Mesenchymal stem cell (in vitro differentiated cells and primary cell): ENCODE measurements at regions not wholly inside any gene's neighbourhood (a gene's known extent, or its start where the extent isn't known, plus 50 kb on each side); places are given as distances from the start of the nearest gene placed in this dataset.
"Not testable (repeated sequence)": the region's sequence is repeated elsewhere in the genome, so short reads cannot be mapped to it uniquely, and the experiment has no call there.

Experiments
- DNase-seq: peaks from one replicate; pipeline ENCODE4 v3.0.0-alpha.2; 2013
- H2AFZ ChIP-seq: one replicate; pipeline ENCODE4 v1.6.1; 2013; ENCODE audit warnings: low read depth, mild to moderate bottlenecking, control low read depth, inconsistent platforms, low read length, moderate library complexity
- H2AK5ac ChIP-seq: 2 replicates; pipeline ENCODE4 v1.6.1; 2013; ENCODE audit warnings: low read length, moderate library complexity, mild to moderate bottlenecking, inconsistent platforms; ENCODE audit not compliant: severe bottlenecking
- H2BK120ac ChIP-seq: one replicate; pipeline ENCODE4 v1.6.1; 2013; ENCODE audit warnings: low read depth, mild to moderate bottlenecking, inconsistent platforms, low read length, moderate library complexity
- H2BK12ac ChIP-seq, 2 experiments: one replicate each; pipeline ENCODE4 v1.6.1; 2013; ENCODE audit warnings: inconsistent platforms in 2 of 2, low read length in 2 of 2, mild to moderate bottlenecking in 2 of 2, moderate library complexity in 2 of 2, control low read depth in 1 of 2
- H2BK15ac ChIP-seq: one replicate; pipeline ENCODE4 v1.6.1; 2013; ENCODE audit warnings: mild to moderate bottlenecking, low read depth, inconsistent platforms; ENCODE audit not compliant: poor library complexity, severe bottlenecking
- H2BK5ac ChIP-seq: 2 replicates; pipeline ENCODE4 v1.6.1; 2013; ENCODE audit warnings: low read depth, mild to moderate bottlenecking, low read length, control low read depth, inconsistent platforms; ENCODE audit not compliant: poor library complexity, severe bottlenecking
- H3K14ac ChIP-seq, 2 experiments: one replicate each; pipeline ENCODE4 v1.6.1; 2013; ENCODE audit warnings: inconsistent platforms in 2 of 2, low read length in 2 of 2, control low read depth in 1 of 2, mild to moderate bottlenecking in 1 of 2, moderate library complexity in 1 of 2
- H3K18ac ChIP-seq, 2 experiments: one replicate each; pipeline ENCODE4 v1.6.1; 2013; ENCODE audit warnings: inconsistent platforms in 2 of 2, low read length in 2 of 2, control low read depth in 1 of 2, low read depth in 1 of 2, mild to moderate bottlenecking in 1 of 2
- H3K23ac ChIP-seq, 2 experiments: one replicate each; pipeline ENCODE4 v1.6.1; 2013; ENCODE audit warnings: inconsistent platforms in 2 of 2, low read length in 2 of 2, mild to moderate bottlenecking in 2 of 2, moderate library complexity in 2 of 2, control low read depth in 1 of 2
- H3K27ac ChIP-seq: 2 replicates; pipeline ENCODE4 v1.5.1; 2013; ENCODE audit warnings: mild to moderate bottlenecking, moderate library complexity, low read length, control low read depth, inconsistent platforms; ENCODE audit not compliant: poor library complexity, severe bottlenecking
- H3K27me3 ChIP-seq, 2 experiments: 2 replicates each; pipeline versions ENCODE4 v1.6.1 to v1.7.0; 2013; ENCODE audit warnings: low read length in 2 of 2, mild to moderate bottlenecking in 2 of 2, moderate library complexity in 2 of 2, control low read depth in 1 of 2, inconsistent platforms in 1 of 2; ENCODE audit not compliant: control insufficient read depth in 1 of 2, insufficient read depth in 1 of 2
- H3K36me3 ChIP-seq, 2 experiments: 2 replicates each; pipeline versions ENCODE4 v1.6.1 to v1.7.0; 2013; ENCODE audit warnings: low read length in 2 of 2, control low read depth in 1 of 2, inconsistent platforms in 1 of 2, low read depth in 1 of 2, mild to moderate bottlenecking in 1 of 2; ENCODE audit not compliant: insufficient read depth in 2 of 2, control insufficient read depth in 1 of 2
- H3K4ac ChIP-seq, 2 experiments: one replicate each; pipeline ENCODE4 v1.6.1; 2013; ENCODE audit warnings: inconsistent platforms in 2 of 2, low read length in 2 of 2, mild to moderate bottlenecking in 2 of 2, moderate library complexity in 2 of 2, control low read depth in 1 of 2, low read depth in 1 of 2
- H3K4me1 ChIP-seq: 2 replicates; pipeline ENCODE4 v1.6.1; 2013; ENCODE audit warnings: low read depth, low read length, control low read depth; ENCODE audit not compliant: control insufficient read depth, insufficient read depth
- H3K4me2 ChIP-seq: 2 replicates; pipeline ENCODE4 v1.6.1; 2013; ENCODE audit warnings: low read length, mild to moderate bottlenecking, inconsistent platforms; ENCODE audit not compliant: poor library complexity, severe bottlenecking
- H3K4me3 ChIP-seq, 2 experiments: 2 replicates each; pipeline versions ENCODE4 v1.5.1 to v1.7.0; 2013; ENCODE audit warnings: low read length in 2 of 2, mild to moderate bottlenecking in 2 of 2, control low read depth in 1 of 2, low read depth in 1 of 2; ENCODE audit not compliant: insufficient read depth in 1 of 2
- H3K79me1 ChIP-seq: replicated peaks from 2 replicates; pipeline ENCODE4 v1.6.1; 2013; ENCODE audit warnings: mild to moderate bottlenecking, control low read depth, low read length, inconsistent platforms; ENCODE audit not compliant: poor library complexity, severe bottlenecking
- H3K9ac ChIP-seq: 2 replicates; pipeline ENCODE4 v1.7.0; 2013; ENCODE audit warnings: mild to moderate bottlenecking, low read length, moderate library complexity
- H3K9me3 ChIP-seq: 2 replicates; pipeline ENCODE4 v1.7.0; 2013; ENCODE audit warnings: mild to moderate bottlenecking, low read length; ENCODE audit not compliant: control insufficient read depth
- H4K8ac ChIP-seq: one replicate; pipeline ENCODE4 v1.6.1; 2013; ENCODE audit warnings: inconsistent platforms, mild to moderate bottlenecking, low read length, moderate library complexity
- H4K91ac ChIP-seq: one replicate; pipeline ENCODE4 v1.6.1; 2013; ENCODE audit warnings: mild to moderate bottlenecking, low read length, inconsistent platforms
- WGBS: methylation state at CpG from one replicate; pipeline ENCODE4 v1.1.7; 2013; ENCODE audit warnings: mixed read lengths; 5-methylcytosine and 5-hydroxymethylcytosine counted together

DNA sequence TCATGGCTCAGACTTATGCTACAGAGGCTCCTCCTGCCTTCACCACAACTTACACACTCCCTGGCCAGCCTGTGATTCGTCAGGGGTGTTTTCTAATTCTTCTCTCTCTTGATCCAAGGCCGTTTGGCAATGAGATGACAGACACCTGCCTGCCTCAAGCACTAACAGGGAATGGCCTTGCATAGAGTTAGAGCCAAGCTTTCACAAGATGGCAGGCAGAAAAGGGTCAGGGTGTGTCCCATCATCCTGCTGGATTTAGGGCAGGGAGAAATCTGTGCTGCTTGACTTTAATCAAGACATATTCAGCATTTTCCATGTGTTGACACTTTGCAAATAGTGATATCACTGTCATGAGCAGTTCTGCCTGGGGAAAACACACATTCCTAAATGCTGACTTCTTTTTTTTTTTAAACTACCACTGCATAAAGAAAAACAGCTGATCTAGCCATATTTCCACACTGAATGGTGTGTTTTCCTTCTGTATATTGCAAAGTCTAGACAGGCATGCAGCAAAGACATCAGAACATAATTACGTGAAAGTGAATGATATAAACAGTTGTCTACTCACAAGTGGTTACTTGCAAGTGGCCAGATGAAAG lies 95.0 kb upstream of the SLC25A48 start:
- Histone ChIP-seq H2BK120ac (no peak overlapping the region), H3K27ac (no peak overlapping the region), H3K4me1 (no peaks in the 10 kb centered on the region), H2BK5ac (no peak overlapping the region), H4K8ac (no peak overlapping the region), H3K4me3 (no peak overlapping the region), H3K79me1 (no peaks in the 10 kb centered on the region), H3K18ac (peak overlapping the region in 1 of 2 experiments; percentile 2), H2AK5ac (no peak overlapping the region), H3K9ac (no peak overlapping the region), H3K4me2 (no peak overlapping the region), H2BK15ac (no peak overlapping the region), H2AFZ (no peak overlapping the region), H3K4ac (no peak overlapping the region), H3K9me3 (no peaks in the 10 kb centered on the region), H3K14ac (peak overlapping the region in 1 of 2 experiments; percentile 41), H3K23ac (no peak overlapping the region), H3K36me3 (no peaks in the 10 kb centered on the region), H3K27me3 (peaks cover 4 to 30% of the 10 kb centered on the region in 2 experiments), H4K91ac (no peak overlapping the region), H2BK12ac (no peak overlapping the region)
- DNase-seq, result peak; percentile 89
- 27% methylated on average over 2 of the region's 3 CpGs for WGBS

DNA sequence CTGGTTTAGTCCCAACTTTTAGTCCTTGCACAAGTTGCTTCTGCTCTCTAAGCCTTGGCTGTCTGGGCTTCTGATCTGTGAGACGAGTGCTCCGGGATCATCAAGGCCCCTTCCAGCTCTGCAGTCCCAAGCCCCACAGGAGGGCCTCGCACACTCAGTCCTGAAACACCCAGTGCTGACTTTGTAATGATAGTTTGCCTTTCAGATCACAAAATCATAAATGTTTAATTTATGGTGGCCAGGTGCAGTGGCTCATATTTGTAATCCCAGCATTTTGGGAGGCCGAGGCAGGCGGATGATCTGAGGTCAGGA lies 95.9 kb upstream of the SLC25A48 start:
- H2BK5ac ChIP-seq, result no peak overlapping the region
- no peaks in the 10 kb centered on the region for H3K79me1 ChIP-seq
- WGBS, result 97% methylated on average over 4 of the region's 5 CpGs
- H2BK15ac ChIP-seq, result no peak overlapping the region
- H3K14ac ChIP-seq, result no peak overlapping the region
- no peak overlapping the region for H2AK5ac ChIP-seq
- no peak overlapping the region for H2BK120ac ChIP-seq
- H2AFZ ChIP-seq, result no peak overlapping the region
- H2BK12ac ChIP-seq, result no peak overlapping the region
- no peak overlapping the region for H4K8ac ChIP-seq
- H3K9me3 ChIP-seq, result no peaks in the 10 kb centered on the region
- H3K27ac ChIP-seq, result no peak overlapping the region
- H3K36me3 ChIP-seq, result no peaks in the 10 kb centered on the region
- no peak overlapping the region for H4K91ac ChIP-seq
- H3K9ac ChIP-seq, result no peak overlapping the region
- no peak for DNase-seq
- H3K23ac ChIP-seq, result no peak overlapping the region
- H3K4me3 ChIP-seq, result no peak overlapping the region
- H3K18ac ChIP-seq, result no peak overlapping the region
- H3K4me2 ChIP-seq, result no peak overlapping the region
- no peaks in the 10 kb centered on the region for H3K4me1 ChIP-seq
- H3K4ac ChIP-seq, result no peak overlapping the region
- peaks cover 4 to 30% of the 10 kb centered on the region in 2 experiments for H3K27me3 ChIP-seq

DNA sequence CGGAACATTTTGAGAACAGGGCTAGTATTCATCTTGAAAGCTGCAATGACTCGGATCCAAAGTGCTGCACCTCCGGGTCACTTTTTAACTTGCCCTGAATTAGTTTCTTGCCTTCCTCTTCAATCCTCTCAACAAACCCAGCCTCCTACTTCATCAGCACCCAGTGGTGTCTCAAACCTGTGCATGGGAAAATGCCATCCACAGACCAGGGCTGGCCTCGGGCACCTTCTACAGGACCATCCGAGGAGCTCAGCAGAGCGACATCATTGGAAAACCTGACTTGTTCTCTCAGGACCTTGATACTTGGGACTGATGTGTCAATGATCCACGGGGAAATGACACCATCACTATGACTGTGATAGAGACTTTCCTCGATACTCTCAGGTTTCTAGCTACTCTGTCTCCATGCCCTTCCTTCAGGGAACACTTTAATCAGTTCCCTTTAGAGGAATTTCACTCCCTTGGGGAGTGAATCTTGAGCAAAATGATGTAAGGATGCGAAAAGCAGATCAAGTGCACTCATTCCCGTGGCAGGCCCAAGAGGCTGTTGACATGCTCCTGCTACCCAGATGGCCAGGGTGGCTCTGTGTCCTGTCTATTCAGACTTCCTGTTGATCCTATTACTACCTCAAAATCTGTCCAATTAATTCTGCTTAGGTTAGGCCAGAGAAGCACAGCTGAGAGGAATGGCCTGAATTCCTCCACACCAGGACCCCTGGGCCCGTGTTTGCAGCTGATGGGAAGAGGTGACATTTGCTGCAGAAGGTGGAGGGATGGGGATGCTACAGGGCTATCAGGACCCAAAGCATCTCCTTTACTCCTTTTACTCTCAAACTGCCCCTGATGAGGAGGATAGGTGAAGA lies 96.5 kb upstream of the SLC25A48 start:
- no peaks in the 10 kb centered on the region for H3K9me3 ChIP-seq
- H3K27ac ChIP-seq, result no peak overlapping the region
- no peak overlapping the region for H4K8ac ChIP-seq
- no peak overlapping the region for H4K91ac ChIP-seq
- no peak overlapping the region for H2AFZ ChIP-seq
- whole genome bisulfite sequencing, result 73% methylated on average over 11 of the region's 11 CpGs
- H3K14ac ChIP-seq, result peak overlapping the region in 1 of 2 experiments; percentile 48
- no peak overlapping the region for H2BK120ac ChIP-seq
- DNase-seq, result no peak
- H3K4me3 ChIP-seq, result no peak overlapping the region
- no peak overlapping the region for H3K4ac ChIP-seq
- H3K27me3 ChIP-seq, result peaks cover 4 to 30% of the 10 kb centered on the region in 2 experiments
- H3K79me1 ChIP-seq, result no peaks in the 10 kb centered on the region
- no peak overlapping the region for H2AK5ac ChIP-seq
- H2BK12ac ChIP-seq, result no peak overlapping the region
- H3K4me2 ChIP-seq, result no peak overlapping the region
- no peak overlapping the region for H2BK15ac ChIP-seq
- H3K4me1 ChIP-seq, result no peaks in the 10 kb centered on the region
- no peak overlapping the region for H2BK5ac ChIP-seq
- H3K36me3 ChIP-seq, result no peaks in the 10 kb centered on the region
- no peak overlapping the region for H3K9ac ChIP-seq
- H3K23ac ChIP-seq, result no peak overlapping the region
- no peak overlapping the region for H3K18ac ChIP-seq

GRCh38 chr5:135736952-135737351 lies 97.5 kb upstream of the SLC25A48 start:
- not testable (repeated sequence) for H2BK15ac ChIP-seq, H2BK5ac ChIP-seq, H3K4ac ChIP-seq, H3K36me3 ChIP-seq, H3K4me3 ChIP-seq, H2BK12ac ChIP-seq, H3K18ac ChIP-seq, H3K9me3 ChIP-seq, H3K27ac ChIP-seq, H3K14ac ChIP-seq, H3K4me1 ChIP-seq, H2BK120ac ChIP-seq, H3K79me1 ChIP-seq, H4K91ac ChIP-seq, H3K23ac ChIP-seq, H2AFZ ChIP-seq, DNase-seq, H3K9ac ChIP-seq, H2AK5ac ChIP-seq, H4K8ac ChIP-seq, H3K4me2 ChIP-seq
- H3K27me3 ChIP-seq, result peaks cover 4 to 30% of the 10 kb centered on the region in 2 experiments
- WGBS, result 63% methylated on average over 9 of the region's 9 CpGs
